ENCODE measurements at regions not wholly inside any gene's neighbourhood (a gene's known extent, or its start where the extent isn't known, plus 50 kb on each side); places are given as distances from the start of the nearest gene placed in this dataset.

- no peak for FAIRE-seq
- DNase-seq (ENCODE audit: extremely low spot score, insufficient read length, low read depth), result no peak
Observed at GRCh38 chr2:6423157-6423556, 442.6 kb downstream of the CMPK2 start.

- no peak for DNase-seq (ENCODE audit: extremely low spot score, insufficient read length, low read depth)
- FAIRE-seq, result no peak
Observed at GRCh38 chr2:6423944-6424343, 441.8 kb downstream of the CMPK2 start.

- DNase-seq (ENCODE audit: extremely low spot score, insufficient read length, low read depth) (no peak), FAIRE-seq (no peak)
Observed at GRCh38 chr2:6425032-6425431, 440.7 kb downstream of the CMPK2 start.

- no peak for DNase-seq (ENCODE audit: extremely low spot score, insufficient read length, low read depth)
- FAIRE-seq, result no peak
Observed at GRCh38 chr2:6429210-6429986, 436.3 kb downstream of the CMPK2 start.

DNA sequence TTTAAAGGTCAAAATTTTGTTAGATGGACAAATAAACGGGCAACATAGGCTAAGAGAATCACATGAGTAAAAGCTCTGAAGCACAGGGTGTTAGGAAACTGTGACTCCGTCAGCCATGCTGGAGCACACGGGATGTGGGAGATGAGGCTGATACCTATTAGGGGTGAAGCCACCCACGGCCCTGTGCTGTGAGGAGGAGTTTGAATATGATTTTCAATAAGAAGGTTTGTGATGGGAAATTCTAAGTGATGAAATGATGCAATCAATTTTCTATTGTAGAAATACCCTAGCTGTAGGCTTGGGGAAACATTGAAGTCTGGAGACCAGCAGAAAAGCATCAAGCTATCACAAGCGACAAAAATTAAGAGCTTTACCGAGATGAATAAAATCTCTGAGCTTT lies 431.3 kb downstream of the CMPK2 start:
- no peak for DNase-seq (ENCODE audit: extremely low spot score, insufficient read length, low read depth)
- no peak for FAIRE-seq

GRCh38 chr2:6441800-6442199 lies 423.9 kb downstream of the CMPK2 start:
- no peak for DNase-seq (ENCODE audit: extremely low spot score, insufficient read length, low read depth)
- FAIRE-seq, result no peak

DNA sequence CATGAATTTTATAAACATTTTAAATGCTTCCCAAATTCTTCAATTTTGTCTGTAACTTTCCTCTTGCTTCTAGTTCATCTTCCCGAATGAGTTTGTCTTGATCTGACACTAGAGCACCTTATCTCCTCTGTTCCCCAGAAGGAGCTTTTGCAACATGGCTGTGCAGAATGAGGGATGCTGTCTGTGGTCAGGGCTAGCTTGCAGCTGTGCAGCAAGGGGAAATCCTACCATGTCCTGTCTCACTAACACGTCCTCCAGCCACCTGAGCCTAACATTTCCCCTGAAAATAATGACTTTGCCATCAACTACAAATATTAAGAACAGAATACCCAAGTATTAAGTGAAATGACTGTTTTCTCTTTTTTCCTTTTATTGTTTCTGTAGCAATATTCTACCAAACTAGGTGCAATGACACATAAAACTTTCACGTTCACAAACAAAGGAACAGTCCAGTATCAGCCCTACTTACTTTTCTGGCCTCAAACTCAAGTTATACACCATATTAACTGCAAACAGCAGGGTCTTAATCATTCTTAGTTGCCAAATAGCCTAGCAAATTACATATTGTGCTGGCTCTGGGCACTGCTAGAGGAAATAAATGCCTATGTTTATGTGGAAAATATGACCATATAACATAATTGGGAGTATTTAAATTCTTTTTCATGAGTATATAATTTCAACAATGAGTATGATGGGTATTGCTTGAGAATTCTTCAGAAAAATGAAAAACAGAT lies 423.3 kb downstream of the CMPK2 start:
- DNase-seq (ENCODE audit: extremely low spot score, insufficient read length, low read depth), result no peak
- no peak for FAIRE-seq

DNA sequence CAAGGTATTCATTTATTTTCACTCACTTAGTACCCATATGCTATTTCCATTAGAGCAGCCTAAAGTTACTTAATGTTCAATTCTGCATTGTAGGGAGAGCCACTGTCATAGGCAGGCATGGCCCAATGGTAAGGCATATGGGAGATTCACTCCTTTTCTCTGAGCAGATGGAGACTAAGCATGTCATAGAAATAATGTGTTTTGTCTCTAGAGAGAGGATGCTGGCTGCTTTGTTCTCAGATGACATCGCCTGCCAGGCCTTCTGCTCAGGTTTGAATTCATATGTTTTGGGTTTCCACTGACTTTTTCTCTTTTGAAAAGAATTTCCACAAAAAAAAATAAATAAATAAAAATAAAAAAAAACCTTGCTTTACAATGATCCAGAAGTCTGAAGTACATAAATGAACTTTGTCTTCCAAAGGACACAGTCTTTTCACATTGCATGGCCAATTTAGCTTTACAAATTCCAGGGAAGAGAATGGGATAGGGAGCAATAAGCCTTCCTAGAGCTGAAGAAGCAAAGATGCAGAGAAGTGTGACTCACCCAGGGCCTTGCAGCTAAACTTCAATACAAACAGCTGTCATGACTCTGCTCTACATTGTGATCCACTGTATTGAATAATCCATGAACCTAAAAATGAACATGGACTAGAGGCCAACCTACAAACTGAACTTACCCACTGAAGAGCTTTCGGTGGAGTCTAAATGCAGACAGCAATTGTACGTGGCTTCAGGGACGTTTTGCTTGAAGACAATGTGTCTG lies 422.5 kb downstream of the CMPK2 start:
- DNase-seq (ENCODE audit: extremely low spot score, insufficient read length, low read depth), result no peak
- FAIRE-seq, result no peak

- no peak for DNase-seq (ENCODE audit: extremely low spot score, insufficient read length, low read depth)
- FAIRE-seq, result no peak
Observed at GRCh38 chr2:6444514-6444913, 421.2 kb downstream of the CMPK2 start.

- no peak for DNase-seq (ENCODE audit: extremely low spot score, insufficient read length, low read depth)
Observed at GRCh38 chr2:6445156-6445555, 420.6 kb downstream of the CMPK2 start.

GRCh38 chr2:6446938-6447608 lies 418.6 kb downstream of the CMPK2 start:
- DNase-seq (ENCODE audit: extremely low spot score, insufficient read length, low read depth) (no peak), FAIRE-seq (no peak)

More at GRCh38 chr2:6445156-6445555, 420.6 kb downstream of the CMPK2 start:
- no peak for FAIRE-seq

DNA sequence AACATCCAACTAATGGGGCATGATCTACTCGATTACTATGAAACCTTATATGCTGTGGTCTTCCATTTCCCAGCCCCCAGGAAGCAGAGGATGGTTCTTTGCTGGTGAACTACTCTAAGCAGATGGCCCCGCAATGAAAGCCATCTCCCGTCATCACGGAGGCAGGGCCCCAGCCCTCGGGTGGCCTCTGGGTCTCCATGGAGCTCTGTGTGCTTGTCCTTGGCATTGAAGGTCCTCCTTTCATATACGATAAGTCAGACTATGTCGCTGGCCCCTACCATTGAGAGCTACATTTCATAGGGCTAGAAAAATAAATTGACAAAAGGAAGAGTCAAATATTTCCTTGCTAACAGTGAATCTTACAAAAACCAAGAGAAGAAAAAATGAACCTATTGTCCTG lies 416.8 kb downstream of the CMPK2 start:
- DNase-seq (ENCODE audit: extremely low spot score, insufficient read length, low read depth), result no peak
- FAIRE-seq, result no peak

- DNase-seq (ENCODE audit: extremely low spot score, insufficient read length, low read depth) (no peak), FAIRE-seq (no peak)
Observed at GRCh38 chr2:6449343-6449742, 416.4 kb downstream of the CMPK2 start.

DNA sequence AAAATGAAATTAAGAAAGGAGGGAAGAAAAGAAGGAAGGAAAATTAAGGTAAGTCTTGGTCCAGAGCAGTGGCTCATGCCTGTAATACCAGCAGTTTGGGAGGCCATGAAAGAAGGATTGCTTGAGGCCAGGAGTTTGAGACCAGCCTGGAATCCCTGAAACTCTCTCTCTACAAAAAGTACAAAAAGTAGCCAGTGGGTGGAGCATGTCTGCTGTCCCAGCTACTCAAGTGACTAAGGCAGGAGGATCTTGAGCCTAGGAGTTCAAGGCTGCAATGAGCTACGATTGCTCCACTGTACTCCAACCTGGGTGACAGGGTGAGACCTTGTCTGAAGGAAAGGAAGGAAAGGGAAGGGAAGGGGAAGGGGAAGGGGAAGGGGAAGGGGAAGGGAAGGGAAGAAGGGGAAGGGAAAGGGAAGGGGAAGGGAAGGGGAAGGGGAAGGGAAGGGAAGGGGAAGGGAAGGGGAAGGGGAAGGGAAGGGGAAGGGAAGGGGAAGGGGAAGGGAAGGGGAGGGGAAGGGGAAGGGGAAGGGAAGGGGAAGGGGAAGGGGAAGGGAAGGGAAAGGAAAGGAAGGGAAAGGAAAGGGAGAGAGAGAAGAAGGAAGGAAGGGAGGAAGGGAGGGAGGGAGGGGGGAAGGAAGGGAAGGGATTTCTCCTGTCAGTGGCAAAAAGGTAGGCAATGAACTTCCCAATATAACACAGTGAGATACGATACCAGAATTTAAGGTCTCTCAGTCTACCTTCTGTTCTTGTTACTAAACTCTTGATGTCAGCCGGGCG lies 412.8 kb downstream of the CMPK2 start:
- DNase-seq (ENCODE audit: extremely low spot score, insufficient read length, low read depth) (no peak), FAIRE-seq (no peak)

- FAIRE-seq, result no peak
- DNase-seq (ENCODE audit: extremely low spot score, insufficient read length, low read depth), result no peak
Observed at GRCh38 chr2:6454286-6454990, 411.3 kb downstream of the CMPK2 start.

DNA sequence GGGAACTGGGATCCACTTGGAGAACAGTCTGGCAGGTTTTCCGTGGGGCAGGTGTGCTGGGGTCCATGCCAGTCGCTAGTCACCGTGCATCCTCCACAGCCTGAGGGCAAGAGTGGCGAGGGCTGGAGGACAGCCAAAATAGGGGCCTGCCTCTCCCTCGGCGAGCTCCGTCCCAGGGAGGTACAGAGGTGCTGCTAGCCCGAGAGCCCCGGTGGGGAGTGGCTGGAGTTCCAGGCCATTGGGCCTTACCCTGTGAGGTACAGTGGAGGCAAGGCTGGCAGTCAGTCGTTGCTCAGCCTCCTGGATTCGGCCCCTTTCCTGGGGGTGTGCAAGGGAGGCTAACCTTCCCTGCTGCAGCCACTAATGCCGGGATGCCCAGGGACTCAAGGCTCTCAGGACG lies 406.6 kb downstream of the CMPK2 start:
- FAIRE-seq, result no peak
- DNase-seq (ENCODE audit: extremely low spot score, insufficient read length, low read depth), result no peak

DNA sequence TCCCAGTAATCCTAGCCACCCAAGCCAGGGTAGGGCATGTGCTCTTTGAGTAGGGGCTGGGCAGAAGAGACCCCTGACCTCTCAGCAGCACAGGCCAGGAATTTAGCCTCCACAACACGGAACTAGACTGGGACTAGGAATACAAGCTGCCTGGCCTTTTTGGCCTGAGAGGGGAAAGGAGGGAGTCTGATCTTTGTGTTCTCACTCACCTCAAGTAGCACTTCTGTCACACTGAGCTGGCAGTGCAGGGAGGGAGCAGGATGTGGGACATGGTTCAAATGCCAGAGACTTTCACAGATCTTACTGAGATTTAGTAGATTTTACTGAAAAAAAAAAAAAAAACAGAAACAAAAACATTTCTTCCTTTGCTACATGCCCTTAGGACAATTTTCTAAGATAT lies 395.2 kb downstream of the CMPK2 start:
- DNase-seq (ENCODE audit: extremely low spot score, insufficient read length, low read depth) (no peak), FAIRE-seq (no peak)

GRCh38 chr2:6471419-6471818 lies 394.3 kb downstream of the CMPK2 start:
- DNase-seq (ENCODE audit: extremely low spot score, insufficient read length, low read depth) (no peak), FAIRE-seq (no peak)

Measured in GM18507 (cell line).